ENCODE measurements at regions not wholly inside any gene's neighbourhood (a gene's known extent, or its start where the extent isn't known, plus 50 kb on each side); places are given as distances from the start of the nearest gene placed in this dataset.

DNA sequence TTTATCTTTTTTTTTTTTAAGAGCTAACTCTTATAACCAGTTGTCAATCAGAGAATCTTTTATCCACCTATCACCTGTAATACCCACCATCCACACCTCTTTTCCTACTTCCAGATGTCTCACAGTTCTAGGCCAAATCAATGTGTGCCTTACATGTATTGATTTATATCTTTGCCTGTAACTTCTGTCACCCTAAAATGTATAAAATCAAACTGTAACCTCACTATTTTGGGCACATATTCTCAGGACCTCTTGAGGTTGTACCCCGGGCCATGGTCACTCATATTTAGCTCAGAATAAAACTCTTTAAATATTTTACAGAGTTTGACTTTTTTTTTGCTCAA is 404.7 kb upstream of the RORB start:
- no peak for TF ChIP-seq CTCF (IDR thresholded peaks at IDR 0.05)
- TF ChIP-seq EZH2 (IDR thresholded peaks at IDR 0.05): no peak
